ENCODE measurements at regions not wholly inside any gene's neighbourhood (a gene's known extent, or its start where the extent isn't known, plus 50 kb on each side); places are given as distances from the start of the nearest gene placed in this dataset.

- TF ChIP-seq CTCF (IDR thresholded peaks at IDR 0.05; ENCODE audit: low read depth, low read length, poor library complexity, severe bottlenecking), result no peak
- no peak for TF ChIP-seq EZH2phosphoT487 (IDR thresholded peaks at IDR 0.05; ENCODE audit: borderline replicate concordance, low read length)
These were observed 731.9 kb downstream of the MTRR start for GRCh38 chr5:8600843-8601242.
